HG03575 (cell line): ENCODE measurements at regions not wholly inside any gene's neighbourhood (a gene's known extent, or its start where the extent isn't known, plus 50 kb on each side); places are given as distances from the start of the nearest gene placed in this dataset.

Experiments used
- ATAC-seq: cut with Tn5 transposase; IDR thresholded peaks from one replicate; pipeline ENCODE4 v1.9.1; 2021; ENCODE audit not compliant: unreplicated experiment, insufficient number of reproducible peaks, low FRiP score; ENCODE audit errors: extremely low read depth

DNA sequence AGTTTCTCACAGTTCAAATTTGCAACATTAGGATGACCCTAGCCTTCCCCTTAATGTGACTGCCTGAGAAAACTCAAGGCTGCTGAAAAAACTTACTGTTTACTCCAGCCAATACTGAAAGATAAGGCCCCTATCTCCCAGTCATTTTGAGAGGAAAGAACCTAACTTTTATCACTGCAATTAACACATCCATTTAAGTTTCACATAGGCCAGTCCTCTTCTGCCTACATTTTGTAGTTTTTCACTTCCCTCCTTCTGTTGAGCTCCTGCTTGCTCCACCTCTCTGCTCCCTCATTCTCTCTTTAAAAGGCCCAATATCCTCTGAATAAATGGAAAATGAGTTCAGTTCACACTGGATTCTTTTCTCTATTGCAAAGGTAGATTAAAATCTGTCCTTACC lies 1996.2 kb upstream of the FLRT2 start:
- no peak for ATAC-seq

DNA sequence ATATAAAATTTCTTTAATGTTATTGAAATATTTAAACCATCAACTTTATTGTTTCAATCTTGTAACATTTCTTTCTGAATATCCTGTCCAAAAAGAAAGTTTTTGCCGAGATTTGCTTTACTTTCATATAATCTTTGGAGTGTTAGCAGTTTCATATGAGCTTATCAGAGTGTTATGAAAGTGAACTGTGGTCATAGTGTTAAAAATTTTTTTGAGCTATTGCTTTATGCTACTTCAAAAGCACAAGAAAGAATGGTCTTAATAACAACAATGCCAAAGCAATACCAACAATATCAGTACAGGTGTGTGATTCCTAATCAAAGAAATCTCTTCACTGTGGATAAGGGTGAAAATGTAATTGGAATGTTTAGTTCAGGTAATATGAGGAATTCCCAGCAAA lies 1994.9 kb upstream of the FLRT2 start:
- ATAC-seq = no peak

GRCh38 chr14:83535444-83535843 lies 1994.5 kb upstream of the FLRT2 start:
- no peak for ATAC-seq

GRCh38 chr14:83541147-83541546 lies 1988.8 kb upstream of the FLRT2 start:
- no peak for ATAC-seq

DNA sequence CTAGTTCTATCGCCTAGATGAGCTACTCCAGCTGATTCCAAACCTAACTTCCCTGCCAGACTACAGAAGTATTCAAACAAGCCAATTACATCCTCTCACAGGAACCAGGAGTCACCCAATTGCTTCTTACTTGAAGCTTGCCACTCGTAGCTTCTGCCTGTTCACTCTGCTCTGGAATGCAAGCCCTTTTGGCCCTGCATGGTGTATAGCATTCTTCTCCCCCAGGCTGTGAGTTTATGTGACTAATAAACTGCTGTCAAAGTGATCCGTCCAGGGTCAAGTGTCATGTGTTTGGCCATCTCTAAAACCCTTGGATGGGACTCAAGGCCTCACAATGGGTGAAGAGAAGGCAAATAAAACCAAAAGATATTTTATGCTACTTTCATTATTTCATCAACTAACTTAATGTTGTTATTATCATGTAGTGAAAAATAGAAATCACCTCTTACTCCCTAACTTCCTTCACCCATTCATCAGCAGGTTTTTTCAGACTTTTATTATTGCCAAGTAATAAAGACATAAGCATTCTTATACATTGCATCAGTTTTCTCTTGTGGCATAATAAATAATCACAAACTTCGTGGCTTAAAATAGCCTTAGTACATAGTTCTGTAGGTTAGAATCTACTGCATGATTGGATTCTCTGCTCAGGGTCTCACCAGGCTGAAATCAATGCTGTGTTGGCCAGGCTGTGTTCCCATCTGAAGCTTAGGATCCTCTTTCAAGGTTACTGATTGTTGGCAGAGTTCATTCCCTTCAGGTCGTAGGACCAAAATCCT lies 1981.7 kb upstream of the FLRT2 start:
- ATAC-seq = no peak

DNA sequence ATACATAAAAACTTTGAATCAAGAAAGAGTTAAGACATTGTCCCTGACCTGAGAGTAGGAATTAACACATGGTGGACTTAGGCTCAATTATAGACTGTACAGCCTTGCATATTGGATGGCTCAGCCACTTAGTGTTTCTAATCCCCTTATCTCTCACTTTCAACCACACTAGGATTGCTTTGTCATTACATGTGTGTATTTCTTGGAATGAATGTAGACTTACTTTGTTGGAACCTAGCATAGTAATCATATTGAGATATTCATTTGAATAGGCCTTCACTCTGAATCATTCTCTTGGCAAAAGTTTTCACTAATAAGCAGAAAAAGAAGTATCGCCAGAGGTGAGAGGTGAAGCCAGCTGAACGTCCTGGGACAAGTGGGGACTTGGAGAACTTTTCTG lies 1973.9 kb upstream of the FLRT2 start:
- no peak for ATAC-seq

GRCh38 chr14:83556746-83557453 lies 1973.0 kb upstream of the FLRT2 start:
- no peak for ATAC-seq

GRCh38 chr14:83558946-83559345 lies 1971.0 kb upstream of the FLRT2 start:
- ATAC-seq = no peak

GRCh38 chr14:83559721-83560120 lies 1970.2 kb upstream of the FLRT2 start:
- no peak for ATAC-seq

GRCh38 chr14:83561261-83561660 lies 1968.7 kb upstream of the FLRT2 start:
- no peak for ATAC-seq

GRCh38 chr14:83566567-83566966 lies 1963.4 kb upstream of the FLRT2 start:
- no peak for ATAC-seq

DNA sequence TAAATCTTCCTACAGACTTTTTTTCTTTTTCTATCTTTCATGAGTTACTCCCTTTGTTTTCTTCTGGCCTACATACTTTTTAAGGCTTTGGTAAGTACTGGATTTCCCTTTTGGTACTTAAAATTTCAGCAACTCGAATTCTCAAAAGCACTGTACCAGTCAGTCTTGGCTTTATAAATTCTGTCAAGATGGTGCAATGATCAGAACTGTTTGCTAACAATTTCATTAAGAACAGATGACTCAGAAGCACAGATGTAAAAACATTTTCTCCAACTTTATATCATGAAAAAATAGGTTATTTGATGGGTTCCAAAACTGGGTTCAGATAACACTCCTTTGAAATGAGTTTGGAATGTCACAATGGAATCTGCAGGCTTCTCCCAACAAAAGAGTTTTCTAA lies 1961.8 kb upstream of the FLRT2 start:
- no peak for ATAC-seq

DNA sequence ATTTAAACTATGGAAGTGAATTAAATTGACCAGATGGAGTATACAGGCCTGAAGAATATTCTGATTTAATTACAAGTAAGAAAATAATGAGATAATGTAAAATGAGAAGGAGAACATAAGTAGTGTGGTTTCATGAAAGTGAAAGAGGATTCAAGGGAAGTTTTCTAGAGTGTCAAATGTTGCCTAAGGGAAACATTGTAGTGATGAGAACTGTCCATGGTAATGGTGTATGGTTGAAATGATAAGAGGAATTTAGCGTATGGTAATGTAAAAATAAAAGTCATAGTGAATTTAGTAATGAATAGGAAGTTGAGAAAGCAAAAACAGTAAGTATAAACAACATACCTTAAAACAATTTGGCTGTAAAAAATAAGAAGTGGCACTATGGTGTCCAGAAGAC lies 1954.6 kb upstream of the FLRT2 start:
- no peak for ATAC-seq

- no peak for ATAC-seq
Observed at GRCh38 chr14:83583201-83583600, 1946.7 kb upstream of the FLRT2 start.

DNA sequence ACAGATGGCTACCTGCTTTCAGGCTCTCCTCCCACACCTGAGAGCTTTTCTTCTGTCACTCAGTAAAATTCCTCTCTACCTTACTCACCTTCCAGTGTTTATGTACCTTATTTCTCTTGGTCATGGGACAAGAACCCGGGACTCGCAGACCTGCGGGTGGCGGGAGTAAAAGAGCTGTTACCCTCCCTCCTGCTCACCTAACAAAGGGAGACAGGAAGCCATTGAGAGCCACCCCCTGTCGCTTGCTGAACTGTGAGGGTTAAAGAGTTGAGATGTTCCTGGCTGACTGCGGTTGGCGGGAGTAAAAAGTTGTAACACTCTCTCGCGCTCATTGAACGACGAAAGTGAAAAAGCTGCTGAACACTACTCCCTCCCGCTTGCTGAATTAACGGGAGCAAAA lies 1935.1 kb upstream of the FLRT2 start:
- no peak for ATAC-seq

DNA sequence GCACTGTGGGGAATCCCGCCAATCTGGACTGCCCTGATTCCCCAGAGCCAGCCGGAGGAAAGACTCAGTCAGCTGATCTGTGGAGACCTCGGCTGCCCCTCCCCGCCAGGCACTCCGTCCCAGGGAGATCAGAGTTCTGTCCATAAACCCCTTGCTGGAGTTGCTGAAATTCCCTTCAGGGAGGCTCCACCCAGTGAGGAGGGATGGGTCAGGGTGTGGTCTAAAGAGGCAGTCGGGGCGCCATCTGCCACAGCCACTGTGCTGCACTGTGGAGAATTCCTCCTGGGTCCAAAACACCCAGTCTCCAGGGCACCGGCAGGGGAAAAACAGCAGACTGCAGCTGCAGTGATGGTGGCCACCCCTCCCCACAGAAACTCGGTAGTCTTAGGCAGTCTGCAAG lies 1922.3 kb upstream of the FLRT2 start:
- no peak for ATAC-seq

DNA sequence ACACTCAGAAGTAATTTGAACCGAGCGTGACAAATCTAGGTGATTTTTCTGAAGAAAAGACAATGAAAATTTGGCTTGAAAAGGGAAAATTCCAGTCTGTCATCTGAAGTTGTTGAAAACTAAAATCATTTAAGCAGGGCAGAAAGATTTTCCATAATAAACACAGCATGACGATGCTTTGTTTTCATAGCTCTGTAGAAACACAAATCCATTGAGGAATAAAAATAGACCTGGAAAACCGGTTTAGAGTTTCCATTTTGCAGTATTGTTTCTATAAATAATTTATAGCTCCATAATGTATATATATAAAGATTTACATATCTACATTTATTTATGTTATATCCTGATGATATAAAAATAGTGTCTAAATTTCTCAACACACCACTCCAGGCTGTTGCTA lies 1918.5 kb upstream of the FLRT2 start:
- no peak for ATAC-seq

DNA sequence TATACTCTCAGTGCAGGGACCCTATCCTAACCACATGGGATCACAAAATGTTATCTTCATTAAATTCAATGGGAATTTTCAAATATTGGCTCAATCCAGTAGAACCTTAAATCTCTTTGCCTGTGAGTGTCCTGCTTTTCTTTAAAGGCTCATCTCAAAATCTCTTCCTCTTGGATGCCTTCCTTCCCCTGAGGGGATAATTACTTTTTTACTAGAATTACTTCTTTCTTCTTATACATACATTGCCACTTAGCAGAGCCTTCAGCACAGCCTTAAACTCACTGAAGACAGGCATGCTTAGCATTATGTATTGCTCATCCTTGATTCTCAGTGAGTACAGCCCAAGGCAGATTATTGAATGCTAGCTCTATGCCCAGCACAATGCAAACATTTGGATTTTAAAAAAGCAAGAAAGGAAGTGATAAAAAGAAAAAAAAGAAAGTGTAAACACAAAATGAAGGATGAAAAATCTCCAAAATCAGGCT lies 1918.0 kb upstream of the FLRT2 start:
- ATAC-seq = no peak

GRCh38 chr14:83614956-83615355 lies 1915.0 kb upstream of the FLRT2 start:
- no peak for ATAC-seq

- no peak for ATAC-seq
Observed at GRCh38 chr14:83624541-83624940, 1905.4 kb upstream of the FLRT2 start.
